ENCODE measurements at regions not wholly inside any gene's neighbourhood (a gene's known extent, or its start where the extent isn't known, plus 50 kb on each side); places are given as distances from the start of the nearest gene placed in this dataset.
"Not testable (repeated sequence)": the region's sequence is repeated elsewhere in the genome, so short reads cannot be mapped to it uniquely, and the experiment has no call there.

- Mint-ChIP-seq H3K36me3 (no peaks in the 10 kb centered on the region), H3K9me3 (peaks cover 0 to 9% of the 10 kb centered on the region in 2 donors), H3K27ac (no peak overlapping the region)
- DNase-seq (ENCODE audit: low spot score in 2 of 2) (no peak), ATAC-seq (no peak)
These were observed 102.8 kb upstream of the SGK1 start for GRCh38 chr6:134420614-134421181.

- DNase-seq (ENCODE audit: low spot score in 2 of 2) (no peak), ATAC-seq (no peak)
- H3K9me3 Mint-ChIP-seq, result peaks cover 0 to 9% of the 10 kb centered on the region in 2 donors
- no peak overlapping the region for H3K27ac Mint-ChIP-seq
- H3K36me3 Mint-ChIP-seq, result no peaks in the 10 kb centered on the region
These were observed 101.8 kb upstream of the SGK1 start for GRCh38 chr6:134419716-134420115.

GRCh38 chr6:134416418-134417154 is 98.7 kb upstream of the SGK1 start:
- Mint-ChIP-seq H3K27ac (no peak overlapping the region), H3K9me3 (peaks cover 0 to 4% of the 10 kb centered on the region in 2 donors), H3K36me3 (peaks cover 0 to 12% of the 10 kb centered on the region in 2 donors)
- ATAC-seq (peak in 1 of 2 donors; percentile 43), DNase-seq (ENCODE audit: low spot score in 2 of 2) (no peak)

GRCh38 chr6:134415656-134416055 is 97.7 kb upstream of the SGK1 start:
- H3K9me3 Mint-ChIP-seq, result peaks cover 0 to 9% of the 10 kb centered on the region in 2 donors
- no peak for DNase-seq (ENCODE audit: low spot score in 2 of 2)
- peaks cover 0 to 12% of the 10 kb centered on the region in 2 donors for H3K36me3 Mint-ChIP-seq
- no peak overlapping the region for H3K27ac Mint-ChIP-seq
- no peak for ATAC-seq

GRCh38 chr6:134415194-134415593 is 97.3 kb upstream of the SGK1 start:
- H3K27ac Mint-ChIP-seq, result no peak overlapping the region
- DNase-seq (ENCODE audit: low spot score in 2 of 2) (no peak), ATAC-seq (no peak)
- peaks cover 0 to 13% of the 10 kb centered on the region in 2 donors for H3K36me3 Mint-ChIP-seq
- H3K9me3 Mint-ChIP-seq, result peaks cover 0 to 10% of the 10 kb centered on the region in 2 donors

GRCh38 chr6:134414793-134415192 is 96.9 kb upstream of the SGK1 start:
- DNase-seq (ENCODE audit: low spot score in 2 of 2), result no peak
- Mint-ChIP-seq H3K27ac (no peak overlapping the region), H3K9me3 (peaks cover 0 to 10% of the 10 kb centered on the region in 2 donors)

GRCh38 chr6:134413241-134413643 is 95.3 kb upstream of the SGK1 start:
- H3K9me3 Mint-ChIP-seq, result peaks cover 0 to 10% of the 10 kb centered on the region in 2 donors
- no peak overlapping the region for H3K27ac Mint-ChIP-seq
- H3K36me3 Mint-ChIP-seq, result peaks cover 0 to 16% of the 10 kb centered on the region in 2 donors
- ATAC-seq (no peak), DNase-seq (ENCODE audit: low spot score in 2 of 2) (no peak)

More at GRCh38 chr6:134414793-134415192, 96.9 kb upstream of the SGK1 start:
- ATAC-seq, result no peak
- H3K36me3 Mint-ChIP-seq, result peaks cover 0 to 16% of the 10 kb centered on the region in 2 donors

- Mint-ChIP-seq H3K27ac (peak overlapping the region in 1 of 2 donors; percentile 34), H3K9me3 (peaks cover 0 to 10% of the 10 kb centered on the region in 2 donors), H3K36me3 (peaks cover 0 to 16% of the 10 kb centered on the region in 2 donors)
- DNase-seq (ENCODE audit: low spot score in 2 of 2) (no peak), ATAC-seq (no peak)
These were observed 92.6 kb upstream of the SGK1 start for GRCh38 chr6:134410541-134410940.

- DNase-seq (ENCODE audit: low spot score in 2 of 2) (no peak), ATAC-seq (no peak)
- Mint-ChIP-seq H3K36me3 (peaks cover 0 to 7% of the 10 kb centered on the region in 2 donors), H3K9me3 (peaks cover 0 to 5% of the 10 kb centered on the region in 2 donors), H3K27ac (no peak overlapping the region)
These were observed 89.9 kb upstream of the SGK1 start for GRCh38 chr6:134407791-134408190.

- H3K9me3 Mint-ChIP-seq, result peaks cover 0 to 5% of the 10 kb centered on the region in 2 donors
- H3K27ac Mint-ChIP-seq, result no peak overlapping the region
- H3K36me3 Mint-ChIP-seq, result peaks cover 0 to 4% of the 10 kb centered on the region in 2 donors
- DNase-seq (ENCODE audit: low spot score in 2 of 2) (no peak), ATAC-seq (no peak)
These were observed 88.4 kb upstream of the SGK1 start for GRCh38 chr6:134406311-134406710.

- Mint-ChIP-seq H3K9me3 (no peaks in the 10 kb centered on the region), H3K27ac (no peak overlapping the region), H3K36me3 (peaks cover 0 to 4% of the 10 kb centered on the region in 2 donors)
- DNase-seq (ENCODE audit: low spot score in 2 of 2), result no peak
- no peak for ATAC-seq
These were observed 87.6 kb upstream of the SGK1 start for GRCh38 chr6:134405386-134406087.

- not testable (repeated sequence) for ATAC-seq; H3K27ac Mint-ChIP-seq; H3K9me3 Mint-ChIP-seq; DNase-seq (ENCODE audit: low spot score in 2 of 2); H3K36me3 Mint-ChIP-seq
These were observed 85.4 kb upstream of the SGK1 start for GRCh38 chr6:134403312-134403711.

GRCh38 chr6:134402372-134402984 is 84.6 kb upstream of the SGK1 start:
- no peak for DNase-seq (ENCODE audit: low spot score in 2 of 2)
- Mint-ChIP-seq H3K27ac (no peak overlapping the region), H3K36me3 (no peaks in the 10 kb centered on the region), H3K9me3 (no peaks in the 10 kb centered on the region)
- peak; percentile 34 to 49 for ATAC-seq

- no peaks in the 10 kb centered on the region for H3K36me3 Mint-ChIP-seq
- H3K27ac Mint-ChIP-seq, result no peak overlapping the region
- ATAC-seq, result no peak
- H3K9me3 Mint-ChIP-seq, result no peaks in the 10 kb centered on the region
- DNase-seq (ENCODE audit: low spot score in 2 of 2), result no peak
These were observed 83.0 kb upstream of the SGK1 start for GRCh38 chr6:134400941-134401340.

- DNase-seq (ENCODE audit: low spot score in 2 of 2) (no peak), ATAC-seq (peak; percentile 46 to 75)
These were observed 80.5 kb upstream of the SGK1 start for GRCh38 chr6:134398453-134398852.

GRCh38 chr6:134397676-134398075 is 79.8 kb upstream of the SGK1 start:
- H3K9me3 Mint-ChIP-seq, result no peaks in the 10 kb centered on the region
- no peak overlapping the region for H3K27ac Mint-ChIP-seq
- DNase-seq (ENCODE audit: low spot score in 2 of 2) (no peak), ATAC-seq (no peak)
- H3K36me3 Mint-ChIP-seq, result no peaks in the 10 kb centered on the region

More at GRCh38 chr6:134398453-134398852, 80.5 kb upstream of the SGK1 start:
- Mint-ChIP-seq H3K9me3 (no peaks in the 10 kb centered on the region), H3K36me3 (no peaks in the 10 kb centered on the region), H3K27ac (no peak overlapping the region)

GRCh38 chr6:134394905-134395304 is 77.0 kb upstream of the SGK1 start:
- no peak for ATAC-seq
- Mint-ChIP-seq H3K27ac (no peak overlapping the region), H3K9me3 (no peaks in the 10 kb centered on the region), H3K36me3 (no peaks in the 10 kb centered on the region)
- DNase-seq (ENCODE audit: low spot score in 2 of 2), result no peak
